Endothelial cell of umbilical vein (primary cell): ENCODE measurements at regions not wholly inside any gene's neighbourhood (a gene's known extent, or its start where the extent isn't known, plus 50 kb on each side); places are given as distances from the start of the nearest gene placed in this dataset.

Experiments used
- BruUV-seq: library from RNA; stranded (reverse); fragments of 400-500 nt; replicated peaks from 2 replicates; lab custom pipeline; 2021; lab: Mats Ljungman, UMichigan
- CTCF ChIA-PET: fragments of 300-600, 350-600 bp; sonication (Branson Sonifier 250); formaldehyde crosslinking; loops from one replicate; lab custom pipeline; 2021; ENCODE audit warnings: antibody characterized with exemption, inconsistent platforms; lab: Charles Lee
- POLR2A ChIA-PET: fragments of 300-600, 350-600 bp; sonication (Branson Sonifier 250); formaldehyde crosslinking; loops from one replicate; lab custom pipeline; 2021; ENCODE audit warnings: antibody characterized with exemption, inconsistent platforms; lab: Charles Lee
- DNase-seq: peaks from one replicate; pipeline ENCODE4 v3.0.0-alpha.2; 2011; ENCODE audit warnings: low read depth, low spot score
- FAIRE-seq: peaks from 2 replicates; lab custom pipeline; 2011; peaks lifted over from hg19 to GRCh38; lab: Jason Lieb, UNC
- H2AFZ ChIP-seq: 2 replicates; pipeline ENCODE4 v1.6.0; 2012; ENCODE audit warnings: low read depth, low read length, control low read depth, inconsistent platforms
- H3K27ac ChIP-seq: 2 replicates; pipeline ENCODE4 v1.5.1; 2011; ENCODE audit warnings: low read depth, mild to moderate bottlenecking, control low read depth, low read length, moderate library complexity; ENCODE audit not compliant: insufficient read depth
- H3K27me3 ChIP-seq, 2 experiments: 2 replicates each; pipeline versions ENCODE4 v1.6.0 to v1.6.1; 2011; ENCODE audit warnings: low read length in 2 of 2, mixed read lengths in 1 of 2; ENCODE audit not compliant: control insufficient read depth in 2 of 2, insufficient read depth in 2 of 2
- H3K36me3 ChIP-seq, 2 experiments: 2 replicates in 1 of 2; 3 replicates in 1 of 2; pipeline ENCODE4 v1.5.1; 2011; ENCODE audit warnings: low read length in 2 of 2, mild to moderate bottlenecking in 1 of 2, moderate library complexity in 1 of 2; ENCODE audit not compliant: control insufficient read depth in 2 of 2, insufficient read depth in 2 of 2; ENCODE audit errors: extremely low read depth in 1 of 2
- H3K4me1 ChIP-seq: 3 replicates; pipeline ENCODE4 v1.5.1; 2011; ENCODE audit warnings: mild to moderate bottlenecking, low read length; ENCODE audit not compliant: control insufficient read depth, insufficient read depth; ENCODE audit errors: extremely low read depth
- H3K4me2 ChIP-seq: 2 replicates; pipeline ENCODE4 v1.6.1; 2011; ENCODE audit warnings: low read length, control low read depth, mixed read lengths; ENCODE audit not compliant: insufficient read depth
- H3K4me3 ChIP-seq, 3 experiments: fragments of 200-600 bp in 1 of 3; sonication (generic), shearing (Covaris generic) in 1 of 3; replicated peaks in 1 of 3; 2 replicates each; pipeline ENCODE4 v1.5.1; 2011 to 2016; ENCODE audit warnings: control low read depth in 3 of 3, low read length in 3 of 3, mild to moderate bottlenecking in 2 of 3, inconsistent platforms in 1 of 3, low read depth in 1 of 3, moderate library complexity in 1 of 3; ENCODE audit not compliant: insufficient read depth in 1 of 3
- H3K79me2 ChIP-seq: 2 replicates; pipeline ENCODE4 v1.6.0; 2012; ENCODE audit warnings: low read length, inconsistent platforms; ENCODE audit not compliant: control insufficient read depth, insufficient read depth
- H3K9ac ChIP-seq: replicated peaks from 2 replicates; pipeline ENCODE3; 2011; ENCODE audit warnings: low read length, control low read depth; ENCODE audit not compliant: insufficient read depth; ENCODE audit errors: extremely low read depth
- H3K9me1 ChIP-seq: replicated peaks from 3 replicates; pipeline ENCODE4 v1.6.0; 2011; ENCODE audit warnings: mild to moderate bottlenecking, low read length; ENCODE audit not compliant: control insufficient read depth, insufficient read depth; ENCODE audit errors: extremely low read depth
- H3K9me3 ChIP-seq: replicated peaks from 2 replicates; pipeline ENCODE4 v1.5.1; 2012; ENCODE audit warnings: low read length, inconsistent platforms; ENCODE audit not compliant: control insufficient read depth, insufficient read depth
- H4K20me1 ChIP-seq: replicated peaks from 2 replicates; pipeline ENCODE3; 2011; ENCODE audit warnings: mild to moderate bottlenecking, low read length; ENCODE audit not compliant: control insufficient read depth, insufficient read depth; ENCODE audit errors: extremely low read depth
- CTCF ChIP-seq, 2 donors: IDR thresholded peaks; 1 replicate in 1 of 2; 2 replicates in 1 of 2; pipeline ENCODE4 v1.5.1; 2011; ENCODE audit warnings: low read length in 2 of 2, mild to moderate bottlenecking in 2 of 2, moderate library complexity in 2 of 2, control low read depth in 1 of 2, inconsistent platforms in 1 of 2, low read depth in 1 of 2; ENCODE audit not compliant: insufficient read depth in 1 of 2; ENCODE audit errors: extremely low read depth in 1 of 2
- EZH2 ChIP-seq: IDR thresholded peaks from 2 replicates; pipeline ENCODE4 v1.6.1; 2012; ENCODE audit warnings: borderline replicate concordance, low read depth, mild to moderate bottlenecking, moderate library complexity, low read length, inconsistent platforms; ENCODE audit not compliant: severe bottlenecking
- FOS ChIP-seq: IDR thresholded peaks from 2 replicates; pipeline ENCODE4 v1.6.1; 2011; ENCODE audit warnings: mild to moderate bottlenecking, low read length, moderate library complexity, borderline replicate concordance; ENCODE audit not compliant: insufficient read depth
- GATA2 ChIP-seq: IDR thresholded peaks from 2 replicates; pipeline ENCODE4 v1.7.0; 2011; ENCODE audit warnings: low read depth, mild to moderate bottlenecking, moderate library complexity, mixed read lengths, low read length; ENCODE audit not compliant: insufficient read length, insufficient read depth
- JUN ChIP-seq: IDR thresholded peaks from 2 replicates; pipeline ENCODE4 v1.6.1; 2011; ENCODE audit warnings: borderline replicate concordance, low read depth; ENCODE audit not compliant: insufficient read length, insufficient read depth
- MYC ChIP-seq: IDR thresholded peaks from one replicate; pipeline ENCODE4 v1.6.1; 2011; ENCODE audit warnings: mild to moderate bottlenecking, low read depth, low read length
- POLR2A ChIP-seq: IDR thresholded peaks from 2 replicates; pipeline ENCODE4 v1.6.1; 2012; ENCODE audit warnings: low read depth, mild to moderate bottlenecking, control low read depth, low read length
- POLR2AphosphoS5 ChIP-seq: IDR thresholded peaks from 2 replicates; pipeline ENCODE4 v1.6.1; 2012; ENCODE audit warnings: low read depth, mild to moderate bottlenecking, control low read depth, low read length, moderate library complexity; ENCODE audit not compliant: insufficient read depth
- dilution Hi-C: fragments of 300-500 bp; cut with MboI; formaldehyde crosslinking; loops from one replicate; pipeline ENCODE4 v1.15.0; 2019; ENCODE audit warnings: low sequenced_read_pairs; ENCODE audit not compliant: extremely low pct_ligation_motif_present
- intact Hi-C: fragments of 100-400 bp; cut with micrococcal nuclease; formaldehyde crosslinking; loops from one replicate; pipeline ENCODE4 v1.10.0; 2022
- TF ChIP-seq, protein P1 (sequence below): IDR thresholded peaks from 2 replicates; pipeline ENCODE4 v1.6.1; 2011; ENCODE audit not compliant: insufficient read depth, insufficient read length

DNA sequence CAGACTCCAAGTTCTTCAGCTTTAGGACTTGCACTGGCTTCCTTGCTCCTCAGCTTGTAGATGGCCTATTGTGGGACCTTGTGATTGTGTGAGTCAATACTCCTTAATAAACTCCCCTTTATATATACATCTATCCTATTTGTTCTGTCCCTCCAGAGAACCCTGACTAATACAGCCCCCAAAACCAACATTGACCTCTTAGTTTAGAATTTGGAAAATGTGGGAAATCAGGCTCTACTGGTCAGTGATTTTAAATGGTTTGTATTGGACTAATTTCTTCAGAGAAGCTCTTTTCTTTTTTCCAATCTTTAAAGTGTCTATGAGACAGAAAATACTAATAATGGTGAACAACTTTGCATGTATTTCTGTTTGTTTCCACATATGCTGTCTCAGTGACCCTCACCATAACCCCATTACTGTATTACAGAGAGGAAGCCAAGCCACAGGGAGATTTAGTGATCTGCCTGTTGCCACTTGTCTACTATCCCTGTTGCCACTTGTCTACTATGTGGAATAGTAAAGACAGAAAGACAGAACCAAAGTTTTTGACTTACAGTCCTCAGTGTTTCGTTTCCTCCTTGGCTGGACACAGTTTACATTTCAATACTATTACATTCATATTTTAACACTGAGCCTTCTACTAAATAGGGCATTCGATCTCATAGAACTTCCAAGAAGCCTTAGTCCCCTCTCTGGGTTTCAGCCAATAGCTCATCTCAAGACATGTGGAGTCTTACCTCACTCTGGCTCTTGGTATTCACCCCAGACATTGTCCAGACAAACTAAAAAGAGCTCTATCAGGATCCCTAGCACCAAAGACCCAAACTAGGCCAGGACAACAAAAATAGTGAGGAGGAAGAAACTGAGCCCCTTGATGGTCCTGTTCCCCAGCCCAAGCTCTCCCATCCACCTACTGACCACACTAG is 121.0 kb downstream of the AKR1D1 start:
- POLR2A ChIA-PET, result interaction anchor here (0.5 kb wide), 1 partner anchor 647 kb away, joined by 5 read pairs; no protein-coding TSS in a partner anchor
- TF ChIP-seq FOS (no peak), POLR2A (no peak)
- Histone ChIP-seq H3K36me3 (no peaks in the 10 kb centered on the region), H3K4me1 (no peaks in the 10 kb centered on the region), H3K27ac (no peak overlapping the region), H3K4me3 (no peak overlapping the region), H4K20me1 (no peaks in the 10 kb centered on the region), H3K9ac (no peak overlapping the region), H3K9me1 (no peaks in the 10 kb centered on the region), H3K4me2 (no peak overlapping the region), H3K27me3 (no peaks in the 10 kb centered on the region), H2AFZ (no peak overlapping the region), H3K9me3 (no peaks in the 10 kb centered on the region), H3K79me2 (no peaks in the 10 kb centered on the region)
- DNase-seq, result no peak
- intact Hi-C loops (no loop called here), dilution Hi-C loops (no loop called here)
- CTCF ChIA-PET, result interaction anchor here (1.3 kb wide), 1 partner anchor 66 kb away, joined by 3 read pairs; no protein-coding TSS in a partner anchor
- FAIRE-seq, result no peak
- no TSS peak for BruUV-seq

GRCh38 chr7:138204285-138204981 is 128.2 kb downstream of the AKR1D1 start:
- no peak overlapping the region for H2AFZ ChIP-seq
- ChIA-PET CTCF (interaction anchor here (0.6 to 1.1 kb wide), 3 partner anchors 86 to 534 kb away, joined by 3 to 5 read pairs (median 3); no protein-coding TSS in a partner anchor), POLR2A (no interaction called here)
- no peaks in the 10 kb centered on the region for H3K4me1 ChIP-seq
- no peak for TF ChIP-seq POLR2A
- TF ChIP-seq EZH2, result no peak
- TF ChIP-seq MYC, result no peak
- TF ChIP-seq, protein P1, sequence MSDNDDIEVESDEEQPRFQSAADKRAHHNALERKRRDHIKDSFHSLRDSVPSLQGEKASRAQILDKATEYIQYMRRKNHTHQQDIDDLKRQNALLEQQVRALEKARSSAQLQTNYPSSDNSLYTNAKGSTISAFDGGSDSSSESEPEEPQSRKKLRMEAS, result no peak
- TF ChIP-seq FOS, result no peak
- no peak for TF ChIP-seq GATA2
- no peak for TF ChIP-seq POLR2AphosphoS5
- no peak for TF ChIP-seq CTCF (IDR thresholded peaks at IDR 0.05; ENCODE audit: extremely low read depth in 1 of 2, insufficient read depth in 1 of 2, low read depth in 1 of 2, low read length in 2 of 2)
- no peak for TF ChIP-seq JUN
- intact Hi-C loops (no loop called here), dilution Hi-C loops (no loop called here)
- no TSS peak for BruUV-seq
- H3K27ac ChIP-seq, result no peak overlapping the region
- H3K9me1 ChIP-seq, result no peaks in the 10 kb centered on the region
- no peaks in the 10 kb centered on the region for H3K36me3 ChIP-seq
- H3K27me3 ChIP-seq, result no peaks in the 10 kb centered on the region
- H3K4me2 ChIP-seq, result no peak overlapping the region
- FAIRE-seq (no peak), DNase-seq (peak; percentile 9)
- H3K9me3 ChIP-seq, result no peaks in the 10 kb centered on the region
- no peaks in the 10 kb centered on the region for H4K20me1 ChIP-seq
- no peak overlapping the region for H3K9ac ChIP-seq
- H3K79me2 ChIP-seq, result no peaks in the 10 kb centered on the region
- H3K4me3 ChIP-seq, result no peak overlapping the region
